Lower leg skin (tissue), 4 donors: ENCODE measurements at regions not wholly inside any gene's neighbourhood (a gene's known extent, or its start where the extent isn't known, plus 50 kb on each side); places are given as distances from the start of the nearest gene placed in this dataset.

ENCODE experiments used
- DNase-seq, 2 donors: peaks; one replicate each; pipeline ENCODE4 v3.0.0-alpha.2; 2019; ENCODE audit warnings: low spot score in 2 of 2
- H3K4me3 ChIP-seq: fragments of 200-600 bp; sonication (generic); 2 replicates; pipeline ENCODE4 v1.5.1; 2017; ENCODE audit warnings: mild to moderate bottlenecking, low read depth; ENCODE audit not compliant: poor library complexity, severe bottlenecking
- CTCF ChIP-seq, 3 donors: fragments of 450-650 bp; IDR thresholded peaks; one replicate each; pipeline ENCODE4 v1.5.1; 2016; ENCODE audit warnings: antibody characterized with exemption in 3 of 3, mild to moderate bottlenecking in 3 of 3, moderate library complexity in 2 of 3
- POLR2A ChIP-seq, 2 donors: fragments of 450-650 bp; IDR thresholded peaks; one replicate each; pipeline ENCODE4 v1.6.1; 2016 to 2017; ENCODE audit warnings: antibody characterized with exemption in 2 of 2, mild to moderate bottlenecking in 1 of 2, moderate library complexity in 1 of 2
- WGBS, 2 donors: methylation state at CpG; one replicate each; pipeline ENCODE4 v1.1.5; 2018; 5-methylcytosine and 5-hydroxymethylcytosine counted together
- intact Hi-C: fragments of 100-400 bp; cut with DNase I; formaldehyde crosslinking; loops from one replicate; pipeline ENCODE4 v1.15.0; 2023; ENCODE audit warnings: low total_unique reads

- TF ChIP-seq CTCF (IDR thresholded peaks at IDR 0.05), result no peak
- TF ChIP-seq POLR2A (IDR thresholded peaks at IDR 0.05), result no peak
- no peak for DNase-seq
- no peak overlapping the region for H3K4me3 ChIP-seq
- 87 to 92% methylated on average over 7 of the region's 7 CpGs for WGBS, 2 donors
- intact Hi-C loops, result no loop called here
Observed at GRCh38 chr13:99050983-99051488, 73.2 kb upstream of the DOCK9 start.

- WGBS, 2 donors, result 54 to 69% methylated on average over 2 of the region's 2 CpGs
- no peak for DNase-seq
- TF ChIP-seq POLR2A (IDR thresholded peaks at IDR 0.05), result no peak
- no peak for TF ChIP-seq CTCF (IDR thresholded peaks at IDR 0.05)
- no peak overlapping the region for H3K4me3 ChIP-seq
- intact Hi-C loops, result no loop called here
Observed at GRCh38 chr13:99051768-99052455, 74.0 kb upstream of the DOCK9 start.

- TF ChIP-seq CTCF (IDR thresholded peaks at IDR 0.05) (no peak), POLR2A (IDR thresholded peaks at IDR 0.05) (no peak)
- intact Hi-C loops, result no loop called here
- no peak for DNase-seq
- no peak overlapping the region for H3K4me3 ChIP-seq
- WGBS, 2 donors, result 54 to 67% methylated on average over 5 of the region's 5 CpGs
Observed at GRCh38 chr13:99053636-99054233, 75.9 kb upstream of the DOCK9 start.

- DNase-seq, result no peak
- intact Hi-C loops, result no loop called here
- 63 to 72% methylated on average over 10 of the region's 10 CpGs for WGBS, 2 donors
- TF ChIP-seq CTCF (IDR thresholded peaks at IDR 0.05) (no peak), POLR2A (IDR thresholded peaks at IDR 0.05) (no peak)
- H3K4me3 ChIP-seq, result no peak overlapping the region
Observed at GRCh38 chr13:99055281-99055680, 77.4 kb upstream of the DOCK9 start.

- H3K4me3 ChIP-seq, result no peak overlapping the region
- 74 to 75% methylated on average over 1 of the region's 1 CpG for WGBS, 2 donors
- TF ChIP-seq CTCF (IDR thresholded peaks at IDR 0.05) (no peak), POLR2A (IDR thresholded peaks at IDR 0.05) (no peak)
- DNase-seq, result no peak
- intact Hi-C loops, result no loop called here
Observed at GRCh38 chr13:99055735-99056134, 77.9 kb upstream of the DOCK9 start.
